ENCODE measurements at regions not wholly inside any gene's neighbourhood (a gene's known extent, or its start where the extent isn't known, plus 50 kb on each side); places are given as distances from the start of the nearest gene placed in this dataset.

DNA sequence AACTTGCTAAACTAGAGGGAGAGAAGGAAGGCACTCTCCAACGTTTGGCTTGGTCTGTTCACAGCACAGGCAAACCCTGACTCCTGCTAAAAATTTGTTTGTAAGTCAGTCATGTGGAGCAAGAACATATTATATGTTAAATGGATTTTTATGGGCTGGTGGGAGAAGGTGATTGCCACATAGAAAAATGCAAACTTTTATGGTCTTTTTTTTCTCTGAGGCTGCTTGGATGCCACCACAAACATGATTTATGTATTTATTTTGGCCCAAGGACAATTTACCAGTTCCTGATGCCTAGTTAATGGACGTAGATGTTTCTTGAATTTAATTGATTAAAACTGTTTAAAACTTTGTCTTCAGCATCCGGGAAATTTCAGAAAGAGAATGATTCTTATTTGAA lies 274.2 kb upstream of the MYOCD start:
- Histone ChIP-seq H3K36me3 (no peaks in the 10 kb centered on the region), H3K27me3 (no peaks in the 10 kb centered on the region), H3K27ac (no peak overlapping the region), H3K9me3 (no peaks in the 10 kb centered on the region), H3K4me1 (no peaks in the 10 kb centered on the region), H3K4me3 (no peak overlapping the region)
- intact Hi-C loops (cut with DNase I) = no loop called here
- peak in 1 of 2 donors; percentile 42 for DNase-seq (ENCODE audit: extremely low spot score in 2 of 2)
- TF ChIP-seq, protein P1, sequence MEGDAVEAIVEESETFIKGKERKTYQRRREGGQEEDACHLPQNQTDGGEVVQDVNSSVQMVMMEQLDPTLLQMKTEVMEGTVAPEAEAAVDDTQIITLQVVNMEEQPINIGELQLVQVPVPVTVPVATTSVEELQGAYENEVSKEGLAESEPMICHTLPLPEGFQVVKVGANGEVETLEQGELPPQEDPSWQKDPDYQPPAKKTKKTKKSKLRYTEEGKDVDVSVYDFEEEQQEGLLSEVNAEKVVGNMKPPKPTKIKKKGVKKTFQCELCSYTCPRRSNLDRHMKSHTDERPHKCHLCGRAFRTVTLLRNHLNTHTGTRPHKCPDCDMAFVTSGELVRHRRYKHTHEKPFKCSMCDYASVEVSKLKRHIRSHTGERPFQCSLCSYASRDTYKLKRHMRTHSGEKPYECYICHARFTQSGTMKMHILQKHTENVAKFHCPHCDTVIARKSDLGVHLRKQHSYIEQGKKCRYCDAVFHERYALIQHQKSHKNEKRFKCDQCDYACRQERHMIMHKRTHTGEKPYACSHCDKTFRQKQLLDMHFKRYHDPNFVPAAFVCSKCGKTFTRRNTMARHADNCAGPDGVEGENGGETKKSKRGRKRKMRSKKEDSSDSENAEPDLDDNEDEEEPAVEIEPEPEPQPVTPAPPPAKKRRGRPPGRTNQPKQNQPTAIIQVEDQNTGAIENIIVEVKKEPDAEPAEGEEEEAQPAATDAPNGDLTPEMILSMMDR (IDR thresholded peaks at IDR 0.05) = no peak
- TF ChIP-seq POLR2A (IDR thresholded peaks at IDR 0.05) = no peak
- TF ChIP-seq POLR2AphosphoS5 (IDR thresholded peaks at IDR 0.05; ENCODE audit: insufficient read depth in 1 of 2, low read depth in 1 of 2) = no peak

DNA sequence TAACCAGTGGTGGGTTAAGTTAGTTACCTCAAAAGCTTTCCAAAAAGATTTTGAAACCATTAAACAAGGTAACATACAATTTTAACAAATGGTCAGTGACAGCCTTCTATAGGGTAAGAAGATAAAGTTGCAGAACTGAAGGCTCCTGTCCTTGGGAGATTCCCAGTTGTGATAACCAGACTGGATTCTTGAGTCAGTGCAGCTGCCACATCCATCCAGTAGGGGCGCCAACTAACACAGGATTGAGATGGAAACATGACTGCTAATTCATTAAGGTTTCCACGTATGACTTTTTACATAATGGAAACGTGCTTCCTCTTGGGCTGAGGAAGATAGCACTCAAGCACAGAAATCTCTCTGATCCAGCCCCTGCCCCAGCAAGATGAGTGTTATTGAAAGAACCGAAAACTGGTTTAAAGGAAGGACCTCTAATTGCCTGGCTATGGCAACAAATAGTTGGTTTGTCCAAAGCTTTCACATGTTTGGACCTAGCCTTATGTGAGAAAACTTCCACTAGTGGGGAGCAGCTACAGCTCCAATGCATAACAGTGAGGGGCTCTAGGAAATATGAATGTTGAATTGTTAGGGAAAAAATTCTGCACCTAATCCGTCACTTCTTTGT lies 269.8 kb upstream of the MYOCD start:
- H3K9me3 ChIP-seq = no peaks in the 10 kb centered on the region
- H3K4me1 ChIP-seq = no peaks in the 10 kb centered on the region
- no peaks in the 10 kb centered on the region for H3K27me3 ChIP-seq
- no peak overlapping the region for H3K27ac ChIP-seq
- no peak for DNase-seq (ENCODE audit: extremely low spot score in 2 of 2)
- intact Hi-C loops (cut with DNase I) = no loop called here
- no peaks in the 10 kb centered on the region for H3K36me3 ChIP-seq
- no peak overlapping the region for H3K4me3 ChIP-seq
- no peak for TF ChIP-seq POLR2AphosphoS5 (IDR thresholded peaks at IDR 0.05; ENCODE audit: insufficient read depth in 1 of 2, low read depth in 1 of 2)
- TF ChIP-seq, protein P1 (IDR thresholded peaks at IDR 0.05) = no peak
- TF ChIP-seq POLR2A (IDR thresholded peaks at IDR 0.05) = no peak

DNA sequence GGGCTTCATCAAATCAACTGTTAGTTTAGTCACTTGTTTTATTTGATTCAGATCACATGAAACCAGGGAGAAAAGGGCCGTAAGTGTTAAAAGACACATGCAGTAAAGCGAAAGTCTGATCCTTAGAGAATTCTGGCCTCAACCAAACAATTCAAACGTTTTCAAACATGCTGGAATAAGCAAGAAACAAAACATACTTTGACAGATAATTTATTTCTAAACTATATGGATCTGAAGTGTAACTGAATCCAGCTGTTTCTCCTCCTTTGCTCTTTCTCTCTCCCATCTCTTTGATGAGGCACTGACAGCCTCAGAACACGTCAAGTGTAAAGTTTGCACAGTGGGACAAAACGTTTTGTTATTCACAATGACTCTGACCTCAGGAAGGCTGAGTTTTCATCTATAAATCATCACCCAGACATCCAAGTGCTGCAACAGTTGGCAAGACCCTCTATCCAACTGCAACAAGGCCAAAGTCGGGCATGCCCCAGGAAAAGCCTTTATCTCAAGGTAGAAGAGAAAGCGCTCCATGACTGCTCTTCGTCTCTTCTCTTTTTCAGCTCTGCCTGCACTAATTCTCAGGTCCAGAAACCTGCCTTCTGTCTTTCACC lies 267.1 kb upstream of the MYOCD start:
- H3K36me3 ChIP-seq = no peaks in the 10 kb centered on the region
- no peaks in the 10 kb centered on the region for H3K9me3 ChIP-seq
- H3K27me3 ChIP-seq = no peaks in the 10 kb centered on the region
- no peaks in the 10 kb centered on the region for H3K4me1 ChIP-seq
- TF ChIP-seq, protein P1 (IDR thresholded peaks at IDR 0.05) = no peak
- TF ChIP-seq POLR2AphosphoS5 (IDR thresholded peaks at IDR 0.05; ENCODE audit: insufficient read depth in 1 of 2, low read depth in 1 of 2) = no peak
- TF ChIP-seq POLR2A (IDR thresholded peaks at IDR 0.05) = no peak
- DNase-seq (ENCODE audit: extremely low spot score in 2 of 2) = no peak
- intact Hi-C loops (cut with DNase I) = no loop called here
- no peak overlapping the region for H3K4me3 ChIP-seq
- no peak overlapping the region for H3K27ac ChIP-seq

DNA sequence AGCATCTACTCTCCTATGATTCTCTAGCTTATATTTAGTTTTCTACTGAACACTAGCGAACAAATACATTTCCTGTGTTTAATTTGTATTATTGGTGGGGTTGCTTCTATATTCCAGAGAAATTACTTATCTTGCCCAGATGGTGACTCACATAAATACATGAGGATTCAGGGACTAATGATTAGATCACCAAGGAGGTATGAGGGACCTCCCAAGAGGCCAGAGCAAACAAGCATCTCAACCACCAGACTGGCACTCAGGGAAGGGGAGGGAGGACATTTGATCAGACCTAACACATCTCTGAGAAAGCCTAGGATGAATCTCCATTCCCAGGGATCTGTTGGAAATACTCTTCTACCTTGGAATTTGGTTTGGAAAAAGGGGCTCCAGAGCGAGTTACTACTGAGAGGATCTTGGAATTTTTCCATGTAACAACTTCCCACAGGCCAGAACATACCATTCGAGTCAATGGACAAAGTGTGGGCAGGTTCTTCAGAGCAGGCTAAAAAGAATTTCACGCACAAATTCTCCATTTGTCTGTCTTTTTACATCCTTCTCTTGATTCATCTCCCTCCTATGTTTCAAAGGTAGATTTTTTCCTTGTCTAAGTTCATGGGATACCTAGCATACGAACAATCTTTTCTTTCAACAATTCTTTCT lies 262.6 kb upstream of the MYOCD start:
- no peak overlapping the region for H3K4me3 ChIP-seq
- no peaks in the 10 kb centered on the region for H3K9me3 ChIP-seq
- intact Hi-C loops (cut with DNase I) = no loop called here
- H3K27me3 ChIP-seq = no peaks in the 10 kb centered on the region
- peak in 1 of 2 donors; percentile 42 for DNase-seq (ENCODE audit: extremely low spot score in 2 of 2)
- no peaks in the 10 kb centered on the region for H3K36me3 ChIP-seq
- peaks cover 16% of the 10 kb centered on the region for H3K4me1 ChIP-seq
- H3K27ac ChIP-seq = no peak overlapping the region
- TF ChIP-seq POLR2AphosphoS5 (IDR thresholded peaks at IDR 0.05; ENCODE audit: insufficient read depth in 1 of 2, low read depth in 1 of 2) = no peak
- TF ChIP-seq, protein P1 (IDR thresholded peaks at IDR 0.05) = no peak
- TF ChIP-seq POLR2A (IDR thresholded peaks at IDR 0.05) = no peak
